ENCODE measurements at regions not wholly inside any gene's neighbourhood (a gene's known extent, or its start where the extent isn't known, plus 50 kb on each side); places are given as distances from the start of the nearest gene placed in this dataset.

DNA sequence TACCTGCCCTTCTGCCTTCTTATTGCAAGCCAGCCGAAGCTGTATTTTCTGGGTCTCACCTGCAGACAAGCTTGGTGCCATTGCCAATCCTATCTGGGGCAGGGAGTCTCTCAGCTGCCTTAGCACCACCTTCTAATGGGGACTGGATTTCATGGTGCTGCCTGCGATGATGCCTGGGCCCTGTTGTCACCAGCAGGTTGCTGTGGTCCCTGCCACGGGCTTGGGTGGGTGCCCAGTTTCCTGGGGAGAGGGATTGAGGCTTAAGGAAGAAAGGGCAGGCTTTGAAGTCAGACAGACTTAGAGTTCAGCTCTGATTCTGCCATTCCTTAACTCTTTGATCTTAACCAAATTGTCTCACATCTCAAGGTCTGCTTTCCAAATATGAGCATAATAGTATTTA is 87.4 kb upstream of the CD96 start:
- intact Hi-C loops (cut with DNase I; ENCODE audit: low total_unique reads) = no loop called here
- WGBS, 2 donors = 60 to 75% methylated on average over 3 of the region's 3 CpGs
- H3K9me3 ChIP-seq = no peaks in the 10 kb centered on the region

DNA sequence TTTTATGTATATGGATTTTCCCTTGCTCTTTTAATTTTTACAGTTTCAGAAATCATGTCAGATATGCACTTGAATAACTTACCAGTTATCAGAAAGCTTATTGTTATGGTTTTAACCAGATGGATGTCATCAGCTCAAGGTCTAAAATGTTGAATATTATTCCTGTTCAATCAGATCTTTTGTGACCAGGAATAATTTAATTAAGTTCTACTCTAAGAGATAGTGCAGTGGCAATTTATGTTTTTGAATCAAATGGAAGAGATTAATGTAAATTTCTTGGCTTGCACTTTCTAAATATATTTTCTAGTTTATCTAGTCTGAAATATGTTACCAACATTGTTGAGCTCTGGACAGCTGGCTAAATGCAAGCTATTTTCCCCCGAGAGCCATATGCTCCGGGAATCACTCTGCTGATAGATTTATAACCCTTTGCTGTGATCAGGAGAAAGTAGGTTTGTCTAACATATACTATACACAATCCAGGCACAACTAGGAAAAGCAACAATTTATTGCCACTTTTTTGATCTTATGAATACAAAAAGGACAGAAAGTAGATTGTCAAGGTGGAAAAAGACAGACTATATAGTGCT is 76.8 kb upstream of the CD96 start:
- intact Hi-C loops (cut with DNase I; ENCODE audit: low total_unique reads) = no loop called here
- H3K4me3 ChIP-seq = no peak overlapping the region
- TF ChIP-seq POLR2A (IDR thresholded peaks at IDR 0.05) = no peak
- TF ChIP-seq, protein P1, sequence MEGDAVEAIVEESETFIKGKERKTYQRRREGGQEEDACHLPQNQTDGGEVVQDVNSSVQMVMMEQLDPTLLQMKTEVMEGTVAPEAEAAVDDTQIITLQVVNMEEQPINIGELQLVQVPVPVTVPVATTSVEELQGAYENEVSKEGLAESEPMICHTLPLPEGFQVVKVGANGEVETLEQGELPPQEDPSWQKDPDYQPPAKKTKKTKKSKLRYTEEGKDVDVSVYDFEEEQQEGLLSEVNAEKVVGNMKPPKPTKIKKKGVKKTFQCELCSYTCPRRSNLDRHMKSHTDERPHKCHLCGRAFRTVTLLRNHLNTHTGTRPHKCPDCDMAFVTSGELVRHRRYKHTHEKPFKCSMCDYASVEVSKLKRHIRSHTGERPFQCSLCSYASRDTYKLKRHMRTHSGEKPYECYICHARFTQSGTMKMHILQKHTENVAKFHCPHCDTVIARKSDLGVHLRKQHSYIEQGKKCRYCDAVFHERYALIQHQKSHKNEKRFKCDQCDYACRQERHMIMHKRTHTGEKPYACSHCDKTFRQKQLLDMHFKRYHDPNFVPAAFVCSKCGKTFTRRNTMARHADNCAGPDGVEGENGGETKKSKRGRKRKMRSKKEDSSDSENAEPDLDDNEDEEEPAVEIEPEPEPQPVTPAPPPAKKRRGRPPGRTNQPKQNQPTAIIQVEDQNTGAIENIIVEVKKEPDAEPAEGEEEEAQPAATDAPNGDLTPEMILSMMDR (IDR thresholded peaks at IDR 0.05) = no peak
- H3K9me3 ChIP-seq = no peaks in the 10 kb centered on the region
- H3K27me3 ChIP-seq = no peaks in the 10 kb centered on the region
- no peak overlapping the region for H3K27ac ChIP-seq
- no peak for DNase-seq
- no peaks in the 10 kb centered on the region for H3K36me3 ChIP-seq (ENCODE audit: low read depth, missing control alignments)
- no peaks in the 10 kb centered on the region for H3K4me1 ChIP-seq
- WGBS, 2 donors = 35 to 37% methylated on average over 2 of the region's 2 CpGs

More for the DNA sequence above, 87.4 kb upstream of the CD96 start:
- no peak for DNase-seq
- H3K27ac ChIP-seq = no peak overlapping the region
- no peak overlapping the region for H3K4me3 ChIP-seq
- no peak for TF ChIP-seq POLR2A (IDR thresholded peaks at IDR 0.05)
- TF ChIP-seq, protein P1 (IDR thresholded peaks at IDR 0.05) = no peak
- H3K36me3 ChIP-seq (ENCODE audit: low read depth, missing control alignments) = no peaks in the 10 kb centered on the region
- no peaks in the 10 kb centered on the region for H3K4me1 ChIP-seq
- no peaks in the 10 kb centered on the region for H3K27me3 ChIP-seq

DNA sequence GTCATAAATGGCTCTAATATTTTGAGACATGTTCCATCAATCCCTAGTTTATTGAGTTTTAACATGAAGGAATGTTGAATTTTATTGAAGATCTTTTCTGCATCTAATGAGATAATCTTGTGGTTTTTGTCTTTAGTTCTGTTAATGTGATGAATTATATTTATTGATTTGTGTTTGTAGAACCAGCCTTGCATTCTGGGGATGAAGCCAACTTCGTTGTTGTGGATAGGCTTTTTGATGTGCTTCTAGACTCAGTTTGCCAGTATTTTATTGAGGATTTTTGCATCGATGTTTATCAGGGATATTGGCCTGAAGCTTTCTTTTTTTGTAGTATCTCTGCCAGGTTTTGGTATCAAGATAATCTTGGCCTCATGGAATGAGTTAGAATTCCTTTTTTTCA is 72.0 kb upstream of the CD96 start:
- 87% methylated on average over 2 of the region's 2 CpGs for WGBS, 2 donors

DNA sequence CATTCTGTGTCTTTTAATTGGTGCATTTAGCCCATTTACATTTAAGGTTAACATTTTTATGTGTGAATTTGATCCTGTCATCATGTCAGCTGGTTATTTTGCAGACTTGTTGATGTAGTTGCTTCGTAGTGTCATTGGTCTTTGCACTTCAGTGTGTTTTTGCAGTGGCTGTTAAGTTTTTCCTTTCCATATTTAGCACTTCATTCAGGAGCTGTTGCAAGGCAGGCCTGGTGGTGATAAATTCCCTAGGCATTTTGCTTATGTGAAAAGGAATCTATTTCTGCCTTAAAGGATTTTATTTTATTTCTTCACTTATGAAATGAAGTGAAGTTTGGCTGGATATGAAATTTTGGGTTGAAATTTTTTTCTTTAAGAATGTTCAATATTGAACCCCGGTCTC is 70.2 kb upstream of the CD96 start:
- no peak for TF ChIP-seq POLR2A (IDR thresholded peaks at IDR 0.05)
- TF ChIP-seq, protein P1 (IDR thresholded peaks at IDR 0.05) = no peak
- H3K27ac ChIP-seq = no peak overlapping the region
- no peaks in the 10 kb centered on the region for H3K27me3 ChIP-seq
- H3K4me3 ChIP-seq = no peak overlapping the region
- DNase-seq = no peak
- no peaks in the 10 kb centered on the region for H3K36me3 ChIP-seq (ENCODE audit: low read depth, missing control alignments)
- H3K4me1 ChIP-seq = no peaks in the 10 kb centered on the region
- 96% methylated on average over 2 of the region's 2 CpGs for WGBS, 2 donors
- intact Hi-C loops (cut with DNase I; ENCODE audit: low total_unique reads) = no loop called here
- H3K9me3 ChIP-seq = no peaks in the 10 kb centered on the region

More for the DNA sequence above, 72.0 kb upstream of the CD96 start:
- Histone ChIP-seq H3K9me3 (no peaks in the 10 kb centered on the region), H3K27me3 (no peaks in the 10 kb centered on the region), H3K27ac (no peak overlapping the region), H3K4me3 (no peak overlapping the region), H3K4me1 (no peaks in the 10 kb centered on the region), H3K36me3 (ENCODE audit: low read depth, missing control alignments) (no peaks in the 10 kb centered on the region)
- TF ChIP-seq, protein P1 (IDR thresholded peaks at IDR 0.05) = no peak
- TF ChIP-seq POLR2A (IDR thresholded peaks at IDR 0.05) = no peak
- intact Hi-C loops (cut with DNase I; ENCODE audit: low total_unique reads) = no loop called here
- DNase-seq = no peak

DNA sequence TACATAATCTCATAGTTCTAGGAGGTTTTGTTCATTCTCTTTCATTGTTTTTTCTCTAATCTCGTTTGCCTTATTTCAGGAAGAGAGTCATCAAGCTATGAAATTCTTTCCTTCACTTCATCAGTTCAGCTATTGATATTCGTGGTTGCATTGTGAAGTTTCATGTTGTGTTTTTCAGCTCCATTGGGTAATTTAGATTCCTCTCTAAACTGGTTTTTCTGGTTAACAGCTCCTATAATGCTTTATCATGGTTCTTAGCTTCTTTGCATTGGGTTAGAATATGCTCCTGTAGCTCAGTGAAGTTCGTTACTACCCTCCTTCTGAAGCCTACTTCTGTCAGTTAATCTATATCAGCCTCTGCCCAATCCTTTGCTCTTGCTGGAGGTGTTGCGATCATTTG is 69.4 kb upstream of the CD96 start:
- no peak overlapping the region for H3K4me3 ChIP-seq
- WGBS, 2 donors = 85 to 89% methylated on average over 4 of the region's 4 CpGs
- intact Hi-C loops (cut with DNase I; ENCODE audit: low total_unique reads) = no loop called here
- H3K27ac ChIP-seq = no peak overlapping the region
- H3K36me3 ChIP-seq (ENCODE audit: low read depth, missing control alignments) = no peaks in the 10 kb centered on the region
- no peaks in the 10 kb centered on the region for H3K27me3 ChIP-seq
- DNase-seq = no peak
- H3K4me1 ChIP-seq = no peaks in the 10 kb centered on the region
- TF ChIP-seq, protein P1 (IDR thresholded peaks at IDR 0.05) = no peak
- TF ChIP-seq POLR2A (IDR thresholded peaks at IDR 0.05) = no peak
- H3K9me3 ChIP-seq = no peaks in the 10 kb centered on the region

Measured in testis (tissue), 2 donors.